A549 (cell line): ENCODE measurements at regions not wholly inside any gene's neighbourhood (a gene's known extent, or its start where the extent isn't known, plus 50 kb on each side); places are given as distances from the start of the nearest gene placed in this dataset.

Experiments used
- ATAC-seq, 2 experiments: fragments of 200-7000 bp in 1 of 2; fragments of >200 bp in 1 of 2; cut with Nextera tagmentation in 1 of 2; cut with Tn5 transposase in 1 of 2; 3 replicates each; pipeline versions ENCODE4 v1.8.0 to v1.9.1; 2018 to 2020; ENCODE audit warnings: mild to moderate bottlenecking in 1 of 2, moderate library complexity in 1 of 2
- CTCF ChIA-PET: fragments of 300-600 bp; sonication (Branson Sonifier 250); formaldehyde crosslinking; extraction: SDS; loops from one replicate; lab custom pipeline; 2021; ENCODE audit warnings: antibody characterized with exemption, inconsistent platforms; lab: Yijun Ruan, JAX
- POLR2A ChIA-PET: fragments of 350-600 bp; formaldehyde crosslinking; extraction: SDS; loops from one replicate; lab custom pipeline; 2021; ENCODE audit warnings: antibody characterized with exemption, inconsistent platforms; lab: Yijun Ruan, JAX
- DNase-seq, 2 experiments: peaks; one replicate each; pipeline versions ENCODE4 v3.0.0 to v3.0.0-alpha.2; 2011 to 2016; ENCODE audit warnings: low read depth in 1 of 2, low spot score in 1 of 2
- FAIRE-seq: peaks from 2 replicates; lab custom pipeline; 2011; peaks lifted over from hg19 to GRCh38; lab: Jason Lieb, UNC
- H3K27ac ChIP-seq, 2 experiments: fragments of >200 bp; sonication (Bioruptor Twin); formaldehyde crosslinking; 3 replicates each; pipeline ENCODE4 v1.5.1; 2016 to 2017
- H3K4me1 ChIP-seq: fragments of >200 bp; sonication (Bioruptor Twin); formaldehyde crosslinking; 3 replicates; pipeline ENCODE4 v1.6.1; 2016
- H3K4me2 ChIP-seq: fragments of >200 bp; sonication (Bioruptor Twin); formaldehyde crosslinking; 3 replicates; pipeline ENCODE4 v1.6.1; 2016
- H3K4me3 ChIP-seq: fragments of >200 bp; sonication (Bioruptor Twin); formaldehyde crosslinking; 3 replicates; pipeline ENCODE4 v1.5.1; 2016
- H3K9me3 ChIP-seq: fragments of >200 bp; sonication (Bioruptor Twin); formaldehyde crosslinking; 3 replicates; pipeline ENCODE4 v1.6.1; 2016
- BHLHE40 ChIP-seq: IDR thresholded peaks from 2 replicates; pipeline ENCODE4 v1.6.1; 2012; ENCODE audit warnings: low read depth, low read length, inconsistent platforms
- CBX2 ChIP-seq: fragments of 200-600 bp; sonication (generic); IDR thresholded peaks from 2 replicates; pipeline ENCODE4 v1.6.1; 2016; ENCODE audit warnings: low read depth, mild to moderate bottlenecking, borderline replicate concordance
- CBX8 ChIP-seq: fragments of 200-600 bp; sonication (generic); IDR thresholded peaks from 2 replicates; pipeline ENCODE4 v1.6.1; 2016
- EHF ChIP-seq: fragments of 250-450 bp; sonication (Bioruptor Pico); IDR thresholded peaks from 2 replicates; pipeline ENCODE4 v1.5.0; 2020; ENCODE audit warnings: mild to moderate bottlenecking
- GATA3 ChIP-seq: IDR thresholded peaks from 2 replicates; pipeline ENCODE4 v1.6.1; 2012; ENCODE audit warnings: borderline replicate concordance
- HOXB5 ChIP-seq: fragments of 250-450 bp; sonication (Bioruptor Pico); IDR thresholded peaks from 2 replicates; pipeline ENCODE4 v1.5.0; 2020; ENCODE audit warnings: mild to moderate bottlenecking, moderate library complexity
- JUNB ChIP-seq: fragments of >200 bp; sonication (Bioruptor Twin); formaldehyde crosslinking; IDR thresholded peaks from 2 replicates; pipeline ENCODE4 v1.6.1; 2016
- KDM5A ChIP-seq: fragments of 200-600 bp; sonication (generic); IDR thresholded peaks from 2 replicates; pipeline ENCODE4 v1.6.1; 2016; ENCODE audit warnings: antibody characterized with exemption, mild to moderate bottlenecking
- MAX ChIP-seq: IDR thresholded peaks from 2 replicates; pipeline ENCODE4 v1.6.1; 2012
- MAZ ChIP-seq: fragments of 150-350 bp; IDR thresholded peaks from 2 replicates; pipeline ENCODE4 v1.6.1; 2014; ENCODE audit warnings: antibody characterized with exemption, low read depth, low read length, borderline replicate concordance
- NPAS2 ChIP-seq: fragments of 250-450 bp; sonication (Bioruptor Pico); IDR thresholded peaks from 2 replicates; pipeline ENCODE4 v1.8.0; 2022; ENCODE audit warnings: mild to moderate bottlenecking, moderate library complexity, borderline replicate concordance
- RAD21 ChIP-seq, 2 experiments: fragments of >200 bp in 1 of 2; sonication (Bioruptor Twin) in 1 of 2; formaldehyde crosslinking in 1 of 2; IDR thresholded peaks in 1 of 2; conservative IDR thresholded peaks in 1 of 2; 2 replicates in 1 of 2; 3 replicates in 1 of 2; pipeline ENCODE4 v1.6.1; 2012 to 2018; ENCODE audit warnings: inconsistent platforms in 1 of 2
- RARB ChIP-seq: fragments of 250-450 bp; sonication (Bioruptor Pico); IDR thresholded peaks from 2 replicates; pipeline ENCODE4 v1.8.0; 2021; ENCODE audit warnings: mild to moderate bottlenecking, moderate library complexity
- REST ChIP-seq: fragments of 200-600 bp; sonication (generic); IDR thresholded peaks from 2 replicates; pipeline ENCODE4 v1.6.1; 2016; ENCODE audit warnings: antibody characterized with exemption, mild to moderate bottlenecking, moderate library complexity
- SREBF2 ChIP-seq: fragments of 450-650 bp; IDR thresholded peaks from 2 replicates; pipeline ENCODE4 v1.6.1; 2014; ENCODE audit warnings: mild to moderate bottlenecking, moderate library complexity
- USF2 ChIP-seq: fragments of 450-650 bp; IDR thresholded peaks from 2 replicates; pipeline ENCODE4 v1.6.1; 2014; ENCODE audit warnings: antibody characterized with exemption
- WGBS: methylation state at CpG from one replicate; pipeline ENCODE4 v1.1.6; 2017; ENCODE audit errors: missing lambda C conversion rate; 5-methylcytosine and 5-hydroxymethylcytosine counted together
- TF ChIP-seq, protein P1 (sequence below): fragments of 150-350 bp; IDR thresholded peaks from 2 replicates; pipeline ENCODE4 v1.6.1; 2014; ENCODE audit warnings: low read depth, mild to moderate bottlenecking, low read length
- TF ChIP-seq, protein P2 (sequence below): IDR thresholded peaks from 2 replicates; pipeline ENCODE4 v1.6.1; 2012; ENCODE audit warnings: low read depth, borderline replicate concordance

DNA sequence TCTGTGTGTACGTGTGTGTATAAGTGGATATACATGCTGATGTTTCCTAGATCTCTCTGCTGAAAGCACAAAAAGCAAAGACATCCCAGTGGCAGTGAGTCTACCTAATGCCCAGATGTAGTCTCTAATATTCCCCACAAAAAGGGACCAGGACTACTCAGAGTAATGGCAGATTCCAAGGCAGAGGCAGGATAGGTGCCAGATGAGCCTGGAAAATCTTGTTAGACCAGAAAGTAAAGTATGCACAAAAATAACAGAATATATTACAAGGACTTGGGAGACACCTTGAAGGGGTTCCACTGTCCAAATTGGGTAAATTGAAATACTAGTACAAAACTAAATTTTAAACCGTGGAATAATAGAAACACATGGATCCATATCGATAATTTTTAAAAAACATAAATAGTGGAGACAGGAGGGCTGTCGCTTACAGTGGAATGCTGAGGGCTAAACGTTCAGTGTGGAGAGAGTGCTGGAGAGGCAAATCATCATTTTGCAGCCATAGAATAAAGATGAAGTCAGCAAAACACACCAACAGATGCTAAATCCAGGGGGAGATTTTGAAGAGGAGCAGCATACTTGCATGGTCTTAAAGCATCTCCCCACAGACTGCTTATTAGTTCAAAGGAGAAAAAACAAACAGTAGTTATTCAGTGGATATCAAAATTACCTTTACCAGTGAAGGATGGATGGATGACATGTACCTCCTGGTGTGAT lies 123.4 kb upstream of the TSPAN5 start:
- DNase-seq, result no peak
- TF ChIP-seq CBX2 (no peak), KDM5A (no peak), JUNB (no peak), EHF (CRISPR knock-in tag) (no peak), HOXB5 (CRISPR knock-in tag) (no peak), SREBF2 (no peak), USF2 (no peak), BHLHE40 (no peak), REST (no peak), RAD21 (conservative IDR thresholded peaks at IDR 0.05 in 1 of 2, IDR thresholded peaks at IDR 0.05 in 1 of 2) (no peak)
- TF ChIP-seq, protein P1, sequence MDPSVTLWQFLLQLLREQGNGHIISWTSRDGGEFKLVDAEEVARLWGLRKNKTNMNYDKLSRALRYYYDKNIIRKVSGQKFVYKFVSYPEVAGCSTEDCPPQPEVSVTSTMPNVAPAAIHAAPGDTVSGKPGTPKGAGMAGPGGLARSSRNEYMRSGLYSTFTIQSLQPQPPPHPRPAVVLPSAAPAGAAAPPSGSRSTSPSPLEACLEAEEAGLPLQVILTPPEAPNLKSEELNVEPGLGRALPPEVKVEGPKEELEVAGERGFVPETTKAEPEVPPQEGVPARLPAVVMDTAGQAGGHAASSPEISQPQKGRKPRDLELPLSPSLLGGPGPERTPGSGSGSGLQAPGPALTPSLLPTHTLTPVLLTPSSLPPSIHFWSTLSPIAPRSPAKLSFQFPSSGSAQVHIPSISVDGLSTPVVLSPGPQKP, result no peak
- Histone ChIP-seq H3K9me3 (no peaks in the 10 kb centered on the region), H3K27ac (no peak overlapping the region), H3K4me1 (peaks cover 16% of the 10 kb centered on the region), H3K4me3 (no peak overlapping the region), H3K4me2 (no peak overlapping the region)
- ChIA-PET POLR2A (no interaction called here), CTCF (no interaction called here)
- 59% methylated on average over 5 of the region's 5 CpGs for WGBS
- FAIRE-seq, result no peak
- ATAC-seq, result no peak

DNA sequence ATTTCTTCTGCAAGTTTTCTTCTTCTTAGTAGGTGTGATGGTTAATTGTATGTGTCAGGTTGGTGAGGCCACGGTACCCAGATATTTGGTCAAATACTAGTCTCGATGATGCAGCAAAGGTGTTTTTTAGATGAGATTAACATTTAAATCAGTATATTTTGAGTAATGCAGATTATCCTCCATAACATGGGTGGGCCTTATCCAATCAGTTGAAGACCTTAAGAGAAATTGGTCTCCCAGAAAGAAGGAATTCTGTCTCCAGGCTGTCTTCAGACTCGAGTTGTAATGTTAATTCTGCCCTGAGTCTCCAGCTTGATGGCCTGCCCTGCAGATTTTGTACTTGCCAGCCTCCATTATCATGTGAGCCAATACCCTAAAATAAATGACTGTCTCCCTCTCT lies 122.5 kb upstream of the TSPAN5 start:
- ChIA-PET POLR2A (no interaction called here), CTCF (no interaction called here)
- Histone ChIP-seq H3K4me3 (no peak overlapping the region), H3K9me3 (no peaks in the 10 kb centered on the region), H3K4me1 (peaks cover 16% of the 10 kb centered on the region), H3K4me2 (no peak overlapping the region), H3K27ac (no peak overlapping the region)
- no peak for FAIRE-seq
- no peak for DNase-seq
- TF ChIP-seq CBX8 (no peak), MAZ (no peak), NPAS2 (CRISPR knock-in tag) (no peak), RARB (CRISPR knock-in tag) (no peak), SREBF2 (no peak), MAX (no peak), GATA3 (no peak)
- TF ChIP-seq, protein P1, result no peak
- TF ChIP-seq, protein P2, sequence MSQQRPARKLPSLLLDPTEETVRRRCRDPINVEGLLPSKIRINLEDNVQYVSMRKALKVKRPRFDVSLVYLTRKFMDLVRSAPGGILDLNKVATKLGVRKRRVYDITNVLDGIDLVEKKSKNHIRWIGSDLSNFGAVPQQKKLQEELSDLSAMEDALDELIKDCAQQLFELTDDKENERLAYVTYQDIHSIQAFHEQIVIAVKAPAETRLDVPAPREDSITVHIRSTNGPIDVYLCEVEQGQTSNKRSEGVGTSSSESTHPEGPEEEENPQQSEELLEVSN, result no peak
- no peak for ATAC-seq
- WGBS, result 48% methylated on average over 3 of the region's 3 CpGs
